Activated naive CD8-positive, alpha-beta T cell treated with anti-CD3 and anti-CD28 coated beads for 36 hours (primary cell): ENCODE measurements at regions not wholly inside any gene's neighbourhood (a gene's known extent, or its start where the extent isn't known, plus 50 kb on each side); places are given as distances from the start of the nearest gene placed in this dataset.
"Not testable (repeated sequence)": the region's sequence is repeated elsewhere in the genome, so short reads cannot be mapped to it uniquely, and the experiment has no call there.

ENCODE experiments used
- DNase-seq: peaks from one replicate; pipeline ENCODE4 v3.0.0; 2021
- H3K27ac Mint-ChIP-seq: one replicate; pipeline ENCODE4 v1.8.0; 2022; ENCODE audit warnings: mild to moderate bottlenecking, moderate library complexity, mixed read lengths
- H3K27me3 Mint-ChIP-seq: one replicate; pipeline ENCODE4 v1.8.0; 2022; ENCODE audit warnings: mild to moderate bottlenecking, mixed read lengths
- H3K36me3 Mint-ChIP-seq: one replicate; pipeline ENCODE4 v1.8.0; 2021; ENCODE audit warnings: mild to moderate bottlenecking, mixed read lengths
- H3K4me1 Mint-ChIP-seq: one replicate; pipeline ENCODE4 v1.8.0; 2021; ENCODE audit warnings: mixed read lengths
- H3K4me3 Mint-ChIP-seq: one replicate; pipeline ENCODE4 v1.8.0; 2022; ENCODE audit warnings: mild to moderate bottlenecking, moderate library complexity, mixed read lengths
- H3K9me3 Mint-ChIP-seq: one replicate; pipeline ENCODE4 v1.8.0; 2022; ENCODE audit warnings: mixed read lengths

DNA sequence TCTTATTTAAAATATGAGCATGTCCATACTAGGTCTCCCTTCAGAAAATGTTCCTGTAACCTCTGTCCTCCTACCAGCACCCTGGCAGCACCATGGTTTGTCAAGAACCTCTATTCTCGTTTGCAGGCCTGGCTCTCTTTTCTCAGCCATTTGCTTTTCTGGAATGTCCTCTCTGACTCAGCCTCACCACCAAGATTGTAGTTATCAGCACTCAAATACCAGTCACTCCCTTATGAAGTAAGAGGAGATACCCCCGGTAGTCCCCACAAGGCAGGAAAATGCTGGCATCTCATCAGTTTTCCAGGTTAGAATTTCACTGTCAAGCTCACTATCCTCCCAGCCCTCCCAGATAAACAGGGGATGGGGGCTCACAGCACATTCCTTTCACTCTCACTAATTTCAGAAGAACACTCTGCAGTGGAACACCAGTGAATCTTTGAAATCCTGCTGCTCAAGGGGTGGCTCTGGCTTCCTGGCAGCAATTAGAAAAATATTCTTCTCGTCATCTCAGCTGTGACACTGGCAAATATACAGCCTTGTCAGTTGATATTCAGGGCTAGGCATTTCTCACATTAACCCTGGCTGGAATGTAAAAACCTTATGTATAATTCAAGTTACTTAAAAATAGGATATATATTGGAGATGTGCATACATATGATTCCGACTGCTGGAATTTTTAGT is 129.2 kb downstream of the TBX18 start:
- Mint-ChIP-seq H3K4me3 (no peak overlapping the region), H3K4me1 (no peaks in the 10 kb centered on the region), H3K36me3 (no peaks in the 10 kb centered on the region), H3K27me3 (no peaks in the 10 kb centered on the region), H3K9me3 (peaks cover 10% of the 10 kb centered on the region), H3K27ac (no peak overlapping the region)
- no peak for DNase-seq

DNA sequence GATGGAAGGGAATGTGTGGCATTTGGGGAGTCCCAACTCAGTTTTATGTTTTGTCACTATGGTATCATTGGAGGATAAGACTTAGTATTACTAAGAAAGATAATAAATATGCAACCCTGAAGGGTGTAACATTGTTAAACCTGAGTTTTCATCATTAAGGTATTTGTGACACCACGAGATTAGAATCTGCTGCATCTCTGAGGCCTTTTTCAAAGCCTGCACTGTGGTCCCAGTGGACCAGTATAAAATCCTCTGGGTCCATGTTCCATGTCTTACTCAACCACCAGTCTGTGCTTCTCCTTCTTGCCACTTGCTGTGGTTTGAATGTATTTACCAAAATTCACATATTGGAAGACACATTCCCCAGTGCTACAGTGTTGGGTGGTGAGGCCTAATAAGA is 130.6 kb downstream of the TBX18 start:
- Mint-ChIP-seq H3K36me3 (no peaks in the 10 kb centered on the region), H3K4me3 (no peak overlapping the region), H3K9me3 (peaks cover 10% of the 10 kb centered on the region), H3K27ac (no peak overlapping the region), H3K4me1 (no peaks in the 10 kb centered on the region), H3K27me3 (no peaks in the 10 kb centered on the region)
- DNase-seq, result no peak

DNA sequence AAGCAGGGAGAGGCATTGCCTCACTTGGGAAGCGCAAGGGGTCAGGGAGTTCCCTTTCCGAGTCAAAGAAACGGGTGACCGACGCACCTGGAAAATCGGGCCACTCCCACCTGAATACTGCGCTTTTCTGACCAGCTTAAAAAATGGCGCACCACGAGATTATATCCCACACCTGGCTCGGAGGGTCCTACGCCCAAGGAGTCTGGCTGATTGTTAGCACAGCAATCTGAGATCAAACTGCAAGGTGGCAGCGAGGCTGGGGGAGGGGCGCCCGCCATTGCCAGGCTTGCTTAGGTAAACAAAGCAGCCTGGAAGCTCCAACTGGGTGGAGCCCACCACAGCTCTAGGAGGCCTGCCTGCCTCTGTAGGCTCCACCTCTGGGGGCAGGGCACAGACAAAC is 137.9 kb downstream of the TBX18 start:
- H3K27me3 Mint-ChIP-seq, H3K9me3 Mint-ChIP-seq, H3K36me3 Mint-ChIP-seq, H3K4me1 Mint-ChIP-seq, H3K4me3 Mint-ChIP-seq, H3K27ac Mint-ChIP-seq, DNase-seq: not testable (repeated sequence)

DNA sequence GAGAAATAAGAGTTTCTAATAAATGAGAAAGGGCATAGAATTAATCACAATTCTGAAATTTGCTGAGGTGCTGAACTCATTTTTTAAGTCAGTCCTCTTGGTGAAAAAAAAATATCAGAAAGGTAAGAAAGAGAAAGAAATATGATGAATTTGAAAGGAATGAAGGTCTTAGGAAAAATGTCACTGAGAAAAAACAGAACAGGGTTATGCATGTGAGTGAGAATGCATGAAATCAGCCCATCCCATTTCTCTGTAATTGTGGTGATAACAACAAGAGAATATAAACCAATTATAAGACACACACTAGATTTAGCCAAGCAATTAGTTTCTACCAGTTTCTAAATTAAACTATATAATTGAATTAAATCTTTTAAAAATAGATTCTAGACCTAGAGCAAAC is 138.9 kb downstream of the TBX18 start:
- H3K36me3 Mint-ChIP-seq, result no peaks in the 10 kb centered on the region
- H3K4me1 Mint-ChIP-seq, result no peaks in the 10 kb centered on the region
- H3K27me3 Mint-ChIP-seq, result no peaks in the 10 kb centered on the region
- H3K27ac Mint-ChIP-seq, result no peak overlapping the region
- no peak for DNase-seq
- no peak overlapping the region for H3K4me3 Mint-ChIP-seq
- H3K9me3 Mint-ChIP-seq, result peaks cover 6% of the 10 kb centered on the region

DNA sequence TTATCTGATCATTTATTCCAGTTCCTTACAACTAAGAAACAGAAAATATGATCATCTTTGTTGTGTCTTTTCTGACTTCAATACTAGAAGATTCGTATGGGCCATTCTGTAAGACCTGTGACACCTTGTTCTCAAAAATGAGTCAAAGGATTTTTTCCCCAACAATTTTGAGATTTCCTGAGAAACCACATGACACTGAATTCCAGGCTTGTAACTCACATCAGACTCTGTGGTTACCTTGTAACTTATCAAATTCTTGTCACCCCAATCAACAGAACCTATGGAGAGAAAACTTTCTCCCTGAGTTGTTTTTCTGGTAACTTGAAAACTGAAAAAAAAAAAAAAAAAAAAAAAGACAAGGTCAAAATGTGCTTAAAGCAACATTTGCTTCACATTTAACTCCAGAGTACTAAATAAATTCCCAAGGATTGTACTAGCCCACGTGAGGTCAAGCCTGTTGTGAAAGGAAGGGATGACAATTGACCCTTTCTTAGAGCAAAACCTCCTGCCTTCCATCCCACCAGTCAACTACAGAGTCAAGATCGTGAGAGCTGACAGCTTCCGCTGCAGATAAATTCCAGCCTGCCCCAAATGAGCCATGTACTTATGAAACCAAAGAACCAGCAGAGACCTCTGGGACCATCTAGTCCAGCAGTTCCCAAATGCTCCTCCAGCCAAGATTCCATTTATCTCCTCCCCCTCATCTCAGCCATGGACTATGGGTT is 140.3 kb downstream of the TBX18 start:
- H3K27me3 Mint-ChIP-seq, result no peaks in the 10 kb centered on the region
- H3K9me3 Mint-ChIP-seq, result peaks cover 6% of the 10 kb centered on the region
- H3K4me1 Mint-ChIP-seq, result no peaks in the 10 kb centered on the region
- no peaks in the 10 kb centered on the region for H3K36me3 Mint-ChIP-seq
- no peak overlapping the region for H3K27ac Mint-ChIP-seq
- H3K4me3 Mint-ChIP-seq, result no peak overlapping the region
- DNase-seq, result no peak

DNA sequence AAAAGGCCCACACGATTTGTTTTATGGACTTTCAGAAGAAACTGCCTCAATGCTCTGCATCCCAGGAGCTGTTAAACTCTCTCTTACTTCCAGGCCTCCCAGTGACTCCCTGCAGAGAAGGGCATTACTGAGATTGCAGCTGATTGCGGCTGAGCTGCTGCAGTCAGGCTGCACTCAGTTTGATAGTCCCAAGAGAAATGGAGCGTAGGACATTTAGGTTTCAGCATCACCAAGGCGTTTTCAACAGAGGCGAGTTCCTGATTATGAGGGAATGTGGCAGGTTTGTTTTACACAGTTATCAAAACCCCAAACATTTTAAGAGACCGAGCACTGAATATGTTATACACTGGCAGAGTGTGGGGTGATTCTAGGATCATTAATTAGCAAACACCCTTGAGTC is 145.6 kb downstream of the TBX18 start:
- Mint-ChIP-seq H3K4me3 (no peak overlapping the region), H3K27ac (no peak overlapping the region), H3K27me3 (no peaks in the 10 kb centered on the region), H3K36me3 (no peaks in the 10 kb centered on the region), H3K4me1 (no peaks in the 10 kb centered on the region), H3K9me3 (peaks cover 6% of the 10 kb centered on the region)
- no peak for DNase-seq

DNA sequence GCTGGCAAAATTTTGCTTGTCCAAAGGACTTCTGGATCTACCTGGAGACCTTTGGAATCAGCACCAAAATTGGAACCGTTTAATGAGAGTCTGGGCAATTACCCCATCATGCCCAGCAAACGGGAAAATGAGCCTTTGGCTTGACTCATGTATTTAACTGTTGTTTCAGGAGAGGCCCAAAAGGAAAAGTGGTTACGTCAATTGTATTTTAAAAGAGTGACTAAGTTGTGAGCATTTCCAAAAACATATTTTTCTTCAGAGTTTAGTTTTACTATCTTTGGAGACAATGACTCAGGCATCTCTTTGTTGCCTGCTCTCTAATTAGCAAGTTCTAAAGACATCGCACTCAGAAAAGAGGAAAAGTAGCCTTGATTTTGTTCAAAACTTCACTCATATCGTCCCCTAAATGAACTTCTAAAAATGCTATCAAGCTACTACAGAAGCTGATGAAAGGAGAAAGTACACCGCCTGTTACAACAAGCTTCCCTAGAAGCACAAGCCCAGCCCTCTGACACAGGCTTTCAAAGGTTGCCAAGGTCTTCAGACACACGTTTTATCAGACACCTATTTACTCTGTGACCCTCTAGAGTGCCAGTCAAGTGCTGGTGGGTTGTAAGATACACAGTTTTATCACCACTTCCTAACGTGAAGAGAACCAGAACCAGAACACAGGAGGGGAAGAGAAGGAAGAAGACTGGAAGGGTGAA is 146.2 kb downstream of the TBX18 start:
- DNase-seq, result no peak
- H3K4me3 Mint-ChIP-seq, result no peak overlapping the region
- no peak overlapping the region for H3K27ac Mint-ChIP-seq
- H3K36me3 Mint-ChIP-seq, result no peaks in the 10 kb centered on the region
- H3K9me3 Mint-ChIP-seq, result peaks cover 6% of the 10 kb centered on the region
- H3K27me3 Mint-ChIP-seq, result no peaks in the 10 kb centered on the region
- H3K4me1 Mint-ChIP-seq, result no peaks in the 10 kb centered on the region

DNA sequence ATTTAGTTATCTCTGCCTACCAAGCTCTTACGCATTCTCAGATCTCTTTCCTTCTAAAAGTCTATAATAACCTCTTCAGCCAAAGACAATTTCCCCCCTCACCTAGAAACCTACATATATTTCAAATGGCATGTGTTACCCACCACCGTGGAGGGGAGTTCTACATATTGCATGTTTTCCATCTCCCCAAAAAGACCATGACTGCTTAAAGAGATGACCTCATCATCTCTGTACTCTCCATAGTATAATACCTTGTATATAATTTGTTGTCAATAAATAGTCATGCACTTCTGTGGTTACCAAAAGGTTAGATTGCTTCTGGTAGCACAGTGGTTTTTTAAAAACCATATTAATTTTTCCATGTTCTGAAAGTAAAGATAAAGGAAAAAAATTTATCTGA is 148.4 kb downstream of the TBX18 start:
- DNase-seq, result no peak
- no peak overlapping the region for H3K4me3 Mint-ChIP-seq
- H3K36me3 Mint-ChIP-seq, result no peaks in the 10 kb centered on the region
- no peak overlapping the region for H3K27ac Mint-ChIP-seq
- no peaks in the 10 kb centered on the region for H3K27me3 Mint-ChIP-seq
- H3K9me3 Mint-ChIP-seq, result no peaks in the 10 kb centered on the region
- H3K4me1 Mint-ChIP-seq, result no peaks in the 10 kb centered on the region

DNA sequence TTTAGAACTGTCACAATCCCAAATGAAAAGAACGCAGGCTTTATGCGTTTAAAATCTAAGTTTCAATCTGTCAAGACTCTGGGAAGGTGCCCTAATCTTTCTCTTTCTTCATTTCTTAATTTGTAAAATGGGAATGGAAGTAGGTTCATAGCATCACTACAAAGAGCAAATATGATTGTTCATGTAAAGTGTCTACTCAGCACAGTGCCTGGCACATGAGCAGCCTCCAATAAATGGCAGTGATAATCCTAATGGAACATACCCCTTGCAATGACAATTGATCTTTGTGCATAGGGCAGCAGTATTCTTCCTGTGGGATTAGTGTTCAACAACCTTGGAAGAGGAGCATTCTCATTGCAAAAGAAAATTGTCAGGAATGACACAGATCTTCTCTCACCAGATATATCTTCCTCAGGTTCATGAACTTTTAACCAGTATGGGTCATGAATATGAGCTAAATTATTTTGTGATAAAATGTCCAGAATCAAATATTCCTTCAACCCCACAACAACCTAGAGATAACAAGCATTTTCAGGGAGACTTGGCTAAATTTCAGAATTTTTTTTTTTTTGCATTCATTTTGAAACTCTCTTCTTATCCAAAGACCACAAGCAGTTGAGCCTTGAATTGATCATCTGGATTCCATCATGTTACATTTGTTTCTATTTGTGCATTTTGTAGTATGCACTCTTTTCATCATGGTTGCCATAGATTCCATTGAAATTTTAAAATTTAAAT is 149.1 kb downstream of the TBX18 start:
- Mint-ChIP-seq H3K9me3 (no peaks in the 10 kb centered on the region), H3K27ac (no peak overlapping the region), H3K4me3 (no peak overlapping the region), H3K4me1 (no peaks in the 10 kb centered on the region), H3K36me3 (no peaks in the 10 kb centered on the region), H3K27me3 (no peaks in the 10 kb centered on the region)
- no peak for DNase-seq

DNA sequence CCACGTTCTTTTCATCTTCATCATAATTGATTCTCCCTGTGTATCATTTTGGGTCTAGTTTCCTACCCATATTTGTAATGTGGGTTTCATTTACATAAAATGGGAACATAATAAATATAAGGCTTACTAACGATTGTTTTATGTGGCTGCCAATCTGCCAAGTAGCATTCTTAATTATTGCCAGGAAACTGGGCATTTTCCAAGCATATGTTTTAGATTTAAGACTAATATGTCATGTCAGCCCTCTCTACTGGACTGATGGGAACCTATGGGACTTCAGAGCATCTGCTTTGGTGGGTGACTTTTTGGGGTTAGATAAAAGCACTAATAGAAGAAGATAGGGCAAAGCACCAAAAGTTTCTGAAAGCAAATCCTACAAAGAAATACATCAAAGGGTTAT is 157.5 kb downstream of the TBX18 start:
- H3K4me1 Mint-ChIP-seq, result no peaks in the 10 kb centered on the region
- DNase-seq, result no peak
- no peak overlapping the region for H3K4me3 Mint-ChIP-seq
- H3K27me3 Mint-ChIP-seq, result no peaks in the 10 kb centered on the region
- no peaks in the 10 kb centered on the region for H3K36me3 Mint-ChIP-seq
- H3K9me3 Mint-ChIP-seq, result peaks cover 2% of the 10 kb centered on the region
- H3K27ac Mint-ChIP-seq, result no peak overlapping the region

DNA sequence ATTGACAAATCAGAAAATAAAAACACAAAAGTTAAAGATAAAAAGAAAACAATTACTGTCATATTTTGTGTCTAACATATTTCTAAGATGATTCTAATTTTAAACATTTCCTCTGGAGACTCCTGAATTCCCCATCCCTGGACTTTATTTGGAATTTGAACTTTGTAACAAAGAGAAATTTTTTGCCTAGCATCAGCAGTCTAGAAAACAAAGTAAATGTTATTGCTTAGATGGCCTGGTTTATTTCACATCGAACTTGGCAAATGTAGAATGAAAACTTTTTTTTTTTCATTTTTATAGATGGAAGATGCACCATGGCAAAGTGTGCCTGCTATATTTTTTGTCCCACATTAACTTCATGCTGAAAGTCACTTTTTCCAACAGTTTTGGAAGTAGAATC is 159.1 kb downstream of the TBX18 start:
- Mint-ChIP-seq H3K4me1 (no peaks in the 10 kb centered on the region), H3K4me3 (no peak overlapping the region), H3K27ac (no peak overlapping the region), H3K9me3 (peaks cover 2% of the 10 kb centered on the region), H3K27me3 (no peaks in the 10 kb centered on the region), H3K36me3 (no peaks in the 10 kb centered on the region)
- no peak for DNase-seq

DNA sequence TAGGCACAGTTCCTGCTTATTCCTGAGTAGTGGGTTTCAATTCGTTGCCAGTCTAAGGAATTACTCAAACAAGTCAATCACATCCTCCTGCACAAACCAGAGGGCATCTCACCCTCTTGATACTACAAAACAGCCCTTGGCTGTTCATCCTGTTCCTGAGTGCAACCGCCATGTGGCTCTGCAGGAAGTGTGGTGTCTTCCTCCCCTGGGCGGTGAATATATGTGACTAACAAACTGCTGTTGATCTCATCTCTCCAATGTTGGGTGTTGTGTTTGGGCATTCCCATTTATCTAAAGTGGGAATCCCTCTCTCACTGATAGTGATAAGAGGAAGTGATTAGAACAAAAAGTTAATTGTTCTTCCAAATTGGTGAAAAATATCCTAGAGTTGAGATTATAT is 163.0 kb downstream of the TBX18 start:
- Mint-ChIP-seq H3K36me3 (no peaks in the 10 kb centered on the region), H3K27me3 (no peaks in the 10 kb centered on the region), H3K27ac (no peak overlapping the region), H3K4me1 (no peaks in the 10 kb centered on the region), H3K4me3 (no peak overlapping the region), H3K9me3 (peaks cover 2% of the 10 kb centered on the region)
- DNase-seq, result no peak

DNA sequence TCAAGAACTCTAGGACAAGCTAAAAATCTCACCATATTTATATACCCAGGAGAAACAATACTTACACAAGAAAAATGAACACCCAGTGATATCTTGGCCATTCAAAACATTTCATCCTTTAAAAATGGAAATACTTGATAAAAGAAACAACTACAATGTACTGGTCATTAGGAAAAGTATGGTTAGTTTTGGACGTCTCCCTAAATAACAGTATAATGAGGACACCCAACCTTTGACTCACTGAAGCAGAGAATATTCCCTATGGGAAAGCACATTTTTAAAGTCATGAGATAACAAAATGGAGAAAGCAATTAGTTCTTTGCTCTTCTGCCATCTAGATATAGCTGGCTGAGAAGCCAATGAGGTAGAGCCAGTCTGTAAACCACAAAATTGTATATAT is 164.4 kb downstream of the TBX18 start:
- DNase-seq, result no peak
- H3K4me3 Mint-ChIP-seq, result no peak overlapping the region
- H3K27me3 Mint-ChIP-seq, result no peaks in the 10 kb centered on the region
- no peaks in the 10 kb centered on the region for H3K36me3 Mint-ChIP-seq
- H3K9me3 Mint-ChIP-seq, result peaks cover 2% of the 10 kb centered on the region
- H3K4me1 Mint-ChIP-seq, result no peaks in the 10 kb centered on the region
- no peak overlapping the region for H3K27ac Mint-ChIP-seq

DNA sequence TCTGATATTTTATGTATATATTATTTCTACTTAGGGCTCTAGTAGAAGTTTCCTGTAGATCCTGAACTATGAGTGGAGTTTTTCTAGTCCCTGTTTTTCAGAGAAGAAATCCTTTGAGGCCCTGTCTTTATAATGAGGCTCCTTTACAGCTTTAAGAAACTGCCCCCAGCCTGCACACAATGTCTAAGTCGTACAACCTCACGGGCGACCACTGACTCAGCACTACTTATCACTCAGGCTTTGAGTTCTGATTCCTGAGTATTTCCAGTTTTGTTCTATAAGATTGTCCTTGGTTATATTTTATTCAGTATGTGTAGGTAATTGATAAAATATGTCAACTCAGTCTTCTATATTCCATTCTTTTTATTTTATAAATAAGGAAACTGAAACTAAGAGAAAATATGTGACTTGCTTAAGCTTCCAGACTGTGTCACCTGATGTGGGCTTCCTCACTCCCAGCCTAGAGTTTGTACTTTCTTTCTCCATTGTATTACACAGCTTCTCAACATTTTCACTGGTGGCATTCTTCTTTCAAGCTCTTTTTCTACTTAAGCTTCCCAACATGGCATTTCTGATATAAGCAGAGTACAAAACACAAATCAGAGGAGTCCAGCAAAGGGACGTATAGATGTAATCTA is 167.0 kb downstream of the TBX18 start:
- Mint-ChIP-seq H3K27ac (no peak overlapping the region), H3K4me3 (no peak overlapping the region), H3K27me3 (no peaks in the 10 kb centered on the region), H3K36me3 (no peaks in the 10 kb centered on the region), H3K4me1 (no peaks in the 10 kb centered on the region), H3K9me3 (no peaks in the 10 kb centered on the region)
- no peak for DNase-seq

DNA sequence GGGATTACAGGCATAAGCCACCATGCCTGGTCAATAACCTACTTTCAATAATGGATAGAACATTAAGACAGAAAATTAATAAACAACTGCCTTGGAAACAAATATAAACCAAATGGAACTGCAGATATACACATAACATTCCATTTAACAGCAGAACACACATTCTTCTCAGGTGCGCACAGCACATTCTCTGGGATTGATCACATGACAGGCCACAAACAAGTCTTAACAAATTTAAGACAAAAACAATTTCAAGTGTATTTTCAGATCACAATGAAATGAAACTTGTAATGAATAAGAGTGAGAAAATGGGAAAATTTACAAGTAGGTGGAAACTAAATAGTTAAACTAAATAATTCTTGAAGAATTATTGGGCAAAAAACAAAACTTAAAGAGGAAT is 167.9 kb downstream of the TBX18 start:
- no peak for DNase-seq
- Mint-ChIP-seq H3K27ac (no peak overlapping the region), H3K36me3 (no peaks in the 10 kb centered on the region), H3K27me3 (no peaks in the 10 kb centered on the region), H3K4me1 (no peaks in the 10 kb centered on the region), H3K4me3 (no peak overlapping the region), H3K9me3 (peaks cover 1% of the 10 kb centered on the region)
